HL-60 (cell line): ENCODE measurements at regions not wholly inside any gene's neighbourhood (a gene's known extent, or its start where the extent isn't known, plus 50 kb on each side); places are given as distances from the start of the nearest gene placed in this dataset.

ENCODE experiments used
- DNase-seq, 2 experiments: peaks; one replicate each; pipeline ENCODE4 v3.0.0-alpha.2; 2010 to 2020; ENCODE audit warnings: low read depth in 1 of 2, low spot score in 1 of 2
- H3K27ac ChIP-seq: fragments of 250-450 bp; sonication (Bioruptor Pico); replicated peaks from 2 replicates; pipeline ENCODE4 v1.5.1; 2020; ENCODE audit warnings: mild to moderate bottlenecking, moderate library complexity
- H3K27me3 ChIP-seq: fragments of 250-450 bp; sonication (Bioruptor Pico); 2 replicates; pipeline ENCODE4 v1.5.1; 2021; ENCODE audit warnings: mild to moderate bottlenecking, moderate library complexity; ENCODE audit not compliant: insufficient read depth, poor library complexity, severe bottlenecking
- H3K4me3 ChIP-seq: replicated peaks from 2 replicates; pipeline ENCODE4 v1.5.1; 2011; ENCODE audit warnings: mild to moderate bottlenecking, control low read depth, low read length; ENCODE audit not compliant: insufficient read depth
- CTCF ChIP-seq: IDR thresholded peaks from one replicate; pipeline ENCODE4 v1.5.1; 2011; ENCODE audit warnings: low read length, control low read depth, inconsistent platforms; ENCODE audit not compliant: insufficient read depth
- GABPA ChIP-seq: IDR thresholded peaks from 2 replicates; pipeline ENCODE4 v1.6.1; 2012; ENCODE audit warnings: low read depth
- POLR2AphosphoS5 ChIP-seq: IDR thresholded peaks from 2 replicates; pipeline ENCODE4 v1.6.1; 2012; ENCODE audit warnings: low read depth
- REST ChIP-seq: IDR thresholded peaks from 2 replicates; pipeline ENCODE4 v1.6.1; 2012; ENCODE audit warnings: low read depth; ENCODE audit not compliant: insufficient replicate concordance
- SPI1 ChIP-seq: IDR thresholded peaks from 2 replicates; pipeline ENCODE4 v1.6.1; 2012; ENCODE audit warnings: low read depth, mild to moderate bottlenecking, borderline replicate concordance

GRCh38 chrX:69255441-69256290, 90.4 kb upstream of the PJA1 start:
- no peaks in the 10 kb centered on the region for H3K27me3 ChIP-seq
- TF ChIP-seq SPI1, result no peak
- no peak for TF ChIP-seq REST
- no peak for TF ChIP-seq CTCF
- TF ChIP-seq POLR2AphosphoS5, result no peak
- no peak for TF ChIP-seq GABPA
- DNase-seq, result no peak
- no peak overlapping the region for H3K27ac ChIP-seq
- H3K4me3 ChIP-seq, result no peak overlapping the region

GRCh38 chrX:69253821-69254220, 88.6 kb upstream of the PJA1 start:
- Histone ChIP-seq H3K4me3 (no peak overlapping the region), H3K27ac (no peak overlapping the region), H3K27me3 (no peaks in the 10 kb centered on the region)
- DNase-seq, result no peak
- no peak for TF ChIP-seq SPI1
- no peak for TF ChIP-seq REST
- TF ChIP-seq GABPA, result no peak
- no peak for TF ChIP-seq POLR2AphosphoS5
- TF ChIP-seq CTCF, result no peak

- no peak overlapping the region for H3K4me3 ChIP-seq
- DNase-seq, result no peak
- no peak for TF ChIP-seq POLR2AphosphoS5
- no peak for TF ChIP-seq CTCF
- no peak for TF ChIP-seq REST
- no peak for TF ChIP-seq SPI1
- TF ChIP-seq GABPA, result no peak
- no peaks in the 10 kb centered on the region for H3K27me3 ChIP-seq
- H3K27ac ChIP-seq, result no peak overlapping the region
These were observed 78.0 kb upstream of the PJA1 start for GRCh38 chrX:69243276-69243675.
